GM19467 (cell line): ENCODE measurements at regions not wholly inside any gene's neighbourhood (a gene's known extent, or its start where the extent isn't known, plus 50 kb on each side); places are given as distances from the start of the nearest gene placed in this dataset.
A peak's percentile ranks its signal among the peaks of the same experiment; 100 is the strongest.
"Not testable (repeated sequence)": the region's sequence is repeated elsewhere in the genome, so short reads cannot be mapped to it uniquely, and the experiment has no call there.

ENCODE experiments used
- ATAC-seq: cut with Tn5 transposase; IDR thresholded peaks from one replicate; pipeline ENCODE4 v1.9.1; 2021; ENCODE audit warnings: mild to moderate bottlenecking, moderate library complexity; ENCODE audit not compliant: unreplicated experiment

DNA sequence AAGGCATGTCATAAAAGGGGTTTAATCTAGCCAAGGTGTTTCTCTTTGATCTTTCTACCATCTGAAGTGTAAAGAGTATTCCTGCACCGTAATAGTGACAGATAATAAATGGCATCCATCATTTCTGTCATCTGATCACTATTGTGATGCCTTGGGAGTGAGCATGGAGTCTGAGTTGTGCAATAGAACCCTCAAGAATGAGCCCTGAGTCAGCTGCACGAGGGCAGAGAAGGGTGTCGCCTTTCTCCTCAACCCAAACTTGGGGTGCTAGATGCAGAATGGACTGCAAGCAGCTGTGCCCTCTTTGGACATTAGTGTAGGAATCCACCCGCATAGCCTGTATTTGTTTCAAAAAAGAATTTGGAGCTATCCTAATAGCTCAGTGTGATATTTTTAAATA lies 115.2 kb downstream of the ZNF37A start:
- no peak for ATAC-seq

GRCh38 chr10:38209748-38210147 lies 115.6 kb downstream of the ZNF37A start:
- ATAC-seq: not testable (repeated sequence)

DNA sequence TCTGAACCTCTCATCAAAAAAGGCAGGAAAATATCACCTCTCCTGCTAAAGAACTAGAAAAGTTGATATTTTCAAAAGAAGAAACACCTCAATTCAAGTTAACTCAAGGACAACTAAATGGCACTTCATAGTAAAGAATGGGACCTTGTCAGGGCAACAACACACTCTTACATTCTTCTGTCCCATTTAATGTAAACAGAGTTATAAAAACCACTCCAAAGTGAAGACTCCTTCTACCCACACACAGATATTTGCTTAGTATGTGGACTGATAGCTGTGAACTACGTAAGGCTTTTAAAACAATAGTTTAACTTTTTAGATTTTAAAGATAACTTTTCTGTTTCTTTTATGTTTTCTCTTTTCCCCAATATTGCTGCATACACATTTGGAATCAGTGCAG lies 118.3 kb downstream of the ZNF37A start:
- no peak for ATAC-seq

DNA sequence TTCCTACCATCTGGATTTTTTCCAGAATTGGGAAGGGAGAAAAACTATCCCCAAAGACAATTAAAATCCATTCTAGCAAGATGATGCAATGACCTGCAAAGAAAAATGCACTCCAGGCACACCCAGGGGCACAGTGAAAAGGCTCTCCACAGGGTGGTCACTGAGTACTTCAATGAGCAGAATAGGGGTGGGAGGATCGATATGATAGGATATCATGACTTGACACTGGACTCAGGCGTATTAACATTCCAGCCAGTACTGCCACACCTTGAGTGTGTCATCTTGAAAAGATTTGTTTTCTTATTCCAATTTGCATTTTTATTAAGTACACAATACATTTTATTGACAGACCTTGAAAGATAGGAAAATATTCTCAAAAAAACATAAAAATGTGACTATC lies 132.2 kb downstream of the ZNF37A start:
- ATAC-seq: no peak

DNA sequence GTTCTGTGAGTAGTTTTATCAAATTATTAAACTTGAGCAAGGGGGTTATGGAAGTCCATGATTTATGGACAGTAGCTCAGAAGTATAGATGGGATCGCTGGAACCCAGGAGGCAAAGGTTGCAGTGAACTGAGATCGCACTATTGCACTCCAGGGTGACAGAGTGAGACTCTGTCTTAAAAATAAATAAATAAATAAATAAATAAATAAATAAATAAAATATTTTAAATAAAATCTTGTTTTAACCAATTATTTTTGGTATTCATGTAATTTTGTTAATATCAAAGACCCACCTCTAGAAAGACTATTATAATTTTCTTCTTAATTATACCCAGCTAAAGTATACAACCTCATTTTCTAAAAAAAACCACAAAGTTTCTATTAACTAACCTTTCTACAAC lies 134.3 kb downstream of the ZNF37A start:
- no peak for ATAC-seq

DNA sequence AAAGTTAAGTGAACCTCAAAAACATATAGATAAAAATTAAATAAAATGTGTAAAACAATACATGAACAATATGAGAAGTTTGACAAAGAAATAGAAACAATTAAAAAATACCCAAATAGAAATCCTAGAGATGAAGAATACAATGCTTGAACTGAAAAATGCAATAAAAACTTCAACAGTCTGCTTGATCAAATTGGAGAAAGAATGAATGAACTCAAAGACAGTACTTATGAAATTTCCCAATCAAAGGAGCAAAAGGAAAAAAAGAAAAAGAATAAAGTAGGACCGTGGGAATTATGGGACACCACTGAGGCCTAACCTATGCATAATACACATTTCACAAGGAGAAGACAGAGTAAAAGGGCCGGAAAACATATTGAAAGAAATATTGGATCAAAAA lies 144.3 kb downstream of the ZNF37A start:
- not testable (repeated sequence) for ATAC-seq

DNA sequence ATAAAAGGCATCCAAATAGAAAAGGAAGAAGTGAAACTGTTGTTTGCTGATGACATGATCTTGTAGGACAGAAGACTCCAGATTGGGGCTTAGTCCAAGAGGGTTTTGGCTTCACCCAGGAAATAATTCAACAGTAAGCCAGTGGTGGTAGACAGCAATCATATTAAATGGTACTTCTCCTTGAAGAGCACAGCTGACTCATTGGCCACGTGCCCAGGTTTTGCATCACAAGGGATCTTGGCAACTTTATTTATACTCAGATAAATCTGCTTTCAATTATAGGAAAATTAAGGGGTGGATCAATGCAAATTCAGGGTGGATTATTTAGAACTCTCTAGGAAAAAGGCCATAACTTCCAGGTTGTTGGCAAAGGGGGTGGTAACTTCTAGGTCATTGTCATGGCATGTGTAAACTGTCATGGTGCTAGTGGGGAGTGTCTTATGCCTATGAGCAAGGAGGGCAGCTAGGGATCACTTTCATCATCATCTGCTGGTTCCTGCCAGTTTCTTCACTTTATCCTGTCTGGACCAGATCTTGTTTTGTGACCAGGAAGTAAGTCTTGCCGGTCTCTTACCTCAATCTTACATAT lies 148.0 kb downstream of the ZNF37A start:
- not testable (repeated sequence) for ATAC-seq

DNA sequence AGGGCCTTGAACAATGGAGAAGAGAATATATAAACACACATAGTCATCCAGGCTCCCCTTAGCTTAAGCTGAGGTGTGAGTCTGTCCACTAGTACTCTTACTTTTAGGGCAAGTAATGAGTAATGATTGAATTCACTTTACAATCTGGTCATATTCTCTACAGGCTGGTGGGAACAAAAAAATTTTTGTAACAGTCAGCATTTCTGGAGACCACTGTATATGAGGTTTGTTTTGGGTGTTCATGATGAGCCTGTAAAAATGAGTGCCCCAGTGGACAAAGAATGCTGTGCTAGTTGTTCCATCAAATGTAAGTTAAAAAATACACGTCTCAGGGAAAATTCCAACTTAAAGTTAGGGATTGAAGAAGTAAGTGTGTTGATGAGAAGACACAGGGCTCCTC lies 154.0 kb downstream of the ZNF37A start:
- not testable (repeated sequence) for ATAC-seq

DNA sequence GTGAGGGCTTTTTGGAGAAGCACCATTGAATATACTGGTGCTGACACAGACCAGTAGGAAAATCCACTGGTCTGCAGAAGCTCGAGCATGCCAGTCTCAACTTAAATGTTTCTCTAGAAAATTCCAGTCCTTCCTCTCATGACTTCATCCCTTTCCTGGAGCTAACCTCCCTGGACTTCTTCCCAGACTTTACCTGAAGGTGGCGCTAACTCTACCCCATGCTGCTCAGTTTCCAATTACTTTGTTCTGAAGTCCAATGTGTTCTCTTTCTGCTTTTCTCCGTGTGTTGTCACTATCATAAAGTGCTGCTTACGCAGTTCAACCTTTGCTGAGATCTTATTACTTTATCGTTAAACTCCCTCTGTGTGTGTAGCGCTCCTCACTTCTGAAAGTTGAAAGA lies 158.4 kb downstream of the ZNF37A start:
- not testable (repeated sequence) for ATAC-seq

GRCh38 chr10:38267555-38267954 lies 173.4 kb downstream of the ZNF37A start:
- not testable (repeated sequence) for ATAC-seq

GRCh38 chr10:38271031-38271430 lies 176.9 kb downstream of the ZNF37A start:
- ATAC-seq: not testable (repeated sequence)

- not testable (repeated sequence) for ATAC-seq
These were observed 180.7 kb downstream of the ZNF37A start for GRCh38 chr10:38274879-38275278.

DNA sequence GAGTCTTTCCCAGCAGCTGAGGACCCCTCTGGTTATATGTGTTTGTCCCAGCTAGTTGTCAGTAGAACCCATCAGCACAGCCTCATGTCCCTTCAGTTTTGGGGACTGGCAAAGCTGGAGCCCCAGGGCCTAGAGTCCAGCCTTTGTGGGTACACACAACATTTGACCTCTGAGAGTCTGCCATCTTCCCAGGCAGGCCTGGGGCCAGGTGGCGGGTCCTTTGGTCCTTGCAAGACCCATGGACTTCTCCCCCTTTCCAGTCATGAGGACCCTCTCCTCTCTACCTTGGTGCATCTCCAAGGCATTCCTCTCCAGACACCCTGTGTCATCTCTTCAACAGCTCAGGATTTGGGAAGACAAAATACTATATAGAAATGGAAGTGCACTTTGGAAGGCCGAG lies 198.4 kb downstream of the ZNF37A start:
- ATAC-seq: not testable (repeated sequence)

- ATAC-seq: not testable (repeated sequence)
These were observed 216.0 kb downstream of the ZNF37A start for GRCh38 chr10:38310111-38310510.

DNA sequence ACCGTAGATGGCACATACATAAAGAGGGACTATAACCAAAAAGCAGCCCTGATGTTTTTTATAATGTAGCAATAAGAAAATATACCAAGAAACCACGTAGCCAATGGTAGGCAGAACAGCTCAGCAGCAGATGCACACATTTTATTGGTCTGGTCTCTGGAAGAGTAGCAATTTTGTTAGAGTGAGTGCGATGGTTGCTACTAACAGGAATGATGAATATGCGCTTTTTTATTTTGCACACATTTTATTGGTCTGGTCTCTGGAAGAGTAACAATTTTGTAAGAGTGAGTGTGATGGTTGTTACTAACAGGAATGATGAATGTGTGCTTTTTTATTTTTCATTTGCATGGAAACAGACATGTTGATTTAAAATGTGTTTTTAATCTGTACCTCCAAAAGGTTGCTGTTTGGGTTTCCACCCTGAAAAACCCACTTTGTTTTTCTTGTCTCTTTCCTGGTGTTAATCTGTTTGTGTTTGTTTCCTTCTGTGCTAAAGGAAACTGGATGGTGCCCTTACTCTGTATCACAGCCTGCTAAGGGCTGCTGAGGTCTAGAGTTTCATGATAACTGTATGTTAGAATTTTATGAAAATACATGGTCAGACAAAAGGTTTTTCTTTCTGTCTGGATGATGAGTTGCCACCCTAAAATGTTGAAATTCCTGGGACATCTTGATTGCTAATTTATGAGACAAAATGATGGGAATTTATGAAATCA lies 221.1 kb downstream of the ZNF37A start:
- ATAC-seq: not testable (repeated sequence)

GRCh38 chr10:38321393-38321792 lies 227.3 kb downstream of the ZNF37A start:
- ATAC-seq: not testable (repeated sequence)

- not testable (repeated sequence) for ATAC-seq
These were observed 236.2 kb downstream of the ZNF37A start for GRCh38 chr10:38330306-38330705.

DNA sequence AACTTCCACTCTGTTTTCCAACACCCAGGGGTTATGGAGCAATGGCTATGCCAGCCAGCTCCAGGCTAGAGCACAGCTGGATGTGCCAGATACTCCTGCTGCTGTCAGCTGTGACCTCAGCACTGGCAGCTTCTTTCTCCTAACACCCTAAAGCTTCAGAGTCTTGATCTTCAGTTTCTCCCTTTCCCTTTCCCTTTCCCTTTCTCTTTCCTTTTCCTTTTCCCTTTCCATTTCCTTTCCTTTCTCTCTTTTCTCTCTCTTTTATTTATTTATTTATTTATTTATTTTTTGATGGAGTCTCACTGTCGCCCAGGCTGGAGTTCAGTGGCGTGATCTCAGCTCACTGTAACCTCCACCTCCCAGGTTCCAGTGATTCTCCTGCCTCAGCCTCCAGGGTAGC lies 237.0 kb downstream of the ZNF37A start:
- not testable (repeated sequence) for ATAC-seq

DNA sequence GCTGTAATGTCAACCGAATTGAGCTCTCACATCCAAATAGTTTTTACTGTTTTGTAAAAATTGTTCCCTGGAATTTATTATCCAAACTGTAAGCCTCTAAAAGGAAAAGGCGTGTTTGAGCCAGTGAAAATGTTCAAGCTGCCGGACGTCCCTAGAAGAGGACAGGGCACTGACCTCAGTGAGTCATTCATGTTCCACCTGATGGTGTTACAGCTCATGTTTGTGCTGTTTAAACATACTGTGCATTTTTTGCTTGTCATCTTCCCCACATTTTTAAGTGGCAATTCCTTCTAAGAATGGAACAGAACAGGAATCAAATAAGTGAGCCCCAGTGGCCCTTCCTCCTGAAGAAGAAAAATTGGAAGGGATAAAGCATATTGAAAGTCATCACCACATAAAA lies 239.6 kb downstream of the ZNF37A start:
- ATAC-seq: not testable (repeated sequence)

GRCh38 chr10:38350645-38351044 lies 256.5 kb downstream of the ZNF37A start:
- ATAC-seq: not testable (repeated sequence)

- ATAC-seq: not testable (repeated sequence)
These were observed 260.3 kb downstream of the ZNF37A start for GRCh38 chr10:38354410-38354809.

DNA sequence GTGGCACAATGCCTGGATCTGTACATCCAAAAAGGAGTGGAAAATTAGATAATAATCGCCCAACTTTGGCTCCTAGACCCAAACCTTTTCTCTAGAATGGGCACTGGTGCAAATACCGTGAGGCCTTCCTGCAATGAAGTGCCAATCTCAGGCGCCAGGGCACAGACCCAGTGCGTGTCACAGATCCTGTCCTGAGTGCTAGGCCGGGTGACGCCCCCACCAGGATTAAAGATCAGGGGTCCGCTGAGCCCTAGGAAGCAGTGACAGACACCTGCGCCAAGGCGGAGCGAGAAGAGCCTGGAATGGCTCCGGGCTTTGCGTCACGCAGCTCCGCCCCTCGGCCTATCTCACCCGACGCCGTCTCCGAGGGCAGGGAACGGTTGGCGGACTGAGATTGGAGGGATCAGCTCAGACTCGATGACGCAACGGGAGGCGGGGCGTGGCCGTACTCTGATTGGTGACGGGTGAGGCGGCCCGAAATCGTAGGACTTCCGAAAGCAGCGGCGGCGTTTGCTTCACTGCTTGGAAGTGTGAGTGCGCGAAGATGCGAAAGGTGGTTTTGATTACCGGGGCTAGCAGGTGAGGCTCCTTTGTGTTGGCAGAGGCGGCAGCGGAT lies 261.9 kb downstream of the ZNF37A start:
- ATAC-seq: peak; percentile 100
